ENCODE measurements at regions not wholly inside any gene's neighbourhood (a gene's known extent, or its start where the extent isn't known, plus 50 kb on each side); places are given as distances from the start of the nearest gene placed in this dataset.

DNA sequence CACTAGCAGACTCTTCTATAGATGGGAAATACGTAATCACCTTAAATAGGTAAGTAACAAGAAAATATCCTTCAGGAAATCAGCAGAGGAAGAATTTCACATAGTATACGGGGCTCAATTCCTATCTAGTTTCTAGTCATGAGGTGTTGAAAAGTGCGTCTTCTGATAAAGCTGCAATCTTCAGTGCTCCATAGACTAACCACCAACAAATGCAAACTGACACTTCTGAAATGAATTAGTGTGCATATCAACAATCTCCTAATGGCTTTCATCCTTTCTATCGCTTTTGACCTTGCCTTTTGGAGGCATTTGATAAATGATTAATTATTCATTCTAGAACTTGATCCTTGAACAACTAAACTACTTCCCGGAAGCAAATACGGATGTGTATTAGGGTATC, 2306.6 kb upstream of the AGA start:
- Histone ChIP-seq H3K9me3 (no peaks in the 10 kb centered on the region), H3K4me1 (no peaks in the 10 kb centered on the region), H3K27me3 (no peaks in the 10 kb centered on the region), H3K27ac (no peak overlapping the region), H3K36me3 (no peaks in the 10 kb centered on the region), H3K4me3 (no peak overlapping the region)
- DNase-seq (ENCODE audit: low spot score in 2 of 2) = no peak
- 93% methylated on average over 6 of the region's 6 CpGs for WGBS
- TF ChIP-seq POLR2A (IDR thresholded peaks at IDR 0.05) (no peak), EP300 (IDR thresholded peaks at IDR 0.05) (no peak), POLR2AphosphoS5 (IDR thresholded peaks at IDR 0.05) (no peak)
- TF ChIP-seq, protein P1, sequence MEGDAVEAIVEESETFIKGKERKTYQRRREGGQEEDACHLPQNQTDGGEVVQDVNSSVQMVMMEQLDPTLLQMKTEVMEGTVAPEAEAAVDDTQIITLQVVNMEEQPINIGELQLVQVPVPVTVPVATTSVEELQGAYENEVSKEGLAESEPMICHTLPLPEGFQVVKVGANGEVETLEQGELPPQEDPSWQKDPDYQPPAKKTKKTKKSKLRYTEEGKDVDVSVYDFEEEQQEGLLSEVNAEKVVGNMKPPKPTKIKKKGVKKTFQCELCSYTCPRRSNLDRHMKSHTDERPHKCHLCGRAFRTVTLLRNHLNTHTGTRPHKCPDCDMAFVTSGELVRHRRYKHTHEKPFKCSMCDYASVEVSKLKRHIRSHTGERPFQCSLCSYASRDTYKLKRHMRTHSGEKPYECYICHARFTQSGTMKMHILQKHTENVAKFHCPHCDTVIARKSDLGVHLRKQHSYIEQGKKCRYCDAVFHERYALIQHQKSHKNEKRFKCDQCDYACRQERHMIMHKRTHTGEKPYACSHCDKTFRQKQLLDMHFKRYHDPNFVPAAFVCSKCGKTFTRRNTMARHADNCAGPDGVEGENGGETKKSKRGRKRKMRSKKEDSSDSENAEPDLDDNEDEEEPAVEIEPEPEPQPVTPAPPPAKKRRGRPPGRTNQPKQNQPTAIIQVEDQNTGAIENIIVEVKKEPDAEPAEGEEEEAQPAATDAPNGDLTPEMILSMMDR (IDR thresholded peaks at IDR 0.05) = no peak

GRCh38 chr4:179750374-179750773, 2308.1 kb upstream of the AGA start:
- Histone ChIP-seq H3K27ac (no peak overlapping the region), H3K27me3 (no peaks in the 10 kb centered on the region), H3K36me3 (no peaks in the 10 kb centered on the region), H3K9me3 (no peaks in the 10 kb centered on the region), H3K4me3 (no peak overlapping the region), H3K4me1 (no peaks in the 10 kb centered on the region)
- WGBS = 38% methylated on average over 4 of the region's 4 CpGs
- no peak for DNase-seq (ENCODE audit: low spot score in 2 of 2)
- TF ChIP-seq EP300 (IDR thresholded peaks at IDR 0.05) = no peak
- no peak for TF ChIP-seq POLR2A (IDR thresholded peaks at IDR 0.05)
- no peak for TF ChIP-seq POLR2AphosphoS5 (IDR thresholded peaks at IDR 0.05)
- TF ChIP-seq, protein P1 (IDR thresholded peaks at IDR 0.05) = no peak

GRCh38 chr4:179751669-179752068, 2309.4 kb upstream of the AGA start:
- 32% methylated on average over 8 of the region's 8 CpGs for WGBS
- Histone ChIP-seq H3K27ac (no peak overlapping the region), H3K27me3 (no peaks in the 10 kb centered on the region), H3K4me3 (no peak overlapping the region), H3K36me3 (no peaks in the 10 kb centered on the region), H3K4me1 (no peaks in the 10 kb centered on the region), H3K9me3 (no peaks in the 10 kb centered on the region)
- TF ChIP-seq, protein P1 (IDR thresholded peaks at IDR 0.05) = no peak
- no peak for TF ChIP-seq POLR2AphosphoS5 (IDR thresholded peaks at IDR 0.05)
- no peak for TF ChIP-seq POLR2A (IDR thresholded peaks at IDR 0.05)
- no peak for TF ChIP-seq EP300 (IDR thresholded peaks at IDR 0.05)
- DNase-seq (ENCODE audit: low spot score in 2 of 2) = no peak

GRCh38 chr4:179755322-179755721, 2313.1 kb upstream of the AGA start:
- Histone ChIP-seq H3K4me3 (no peak overlapping the region), H3K36me3 (no peaks in the 10 kb centered on the region), H3K27me3 (no peaks in the 10 kb centered on the region), H3K27ac (no peak overlapping the region), H3K9me3 (no peaks in the 10 kb centered on the region), H3K4me1 (no peaks in the 10 kb centered on the region)
- DNase-seq (ENCODE audit: low spot score in 2 of 2) = no peak
- no peak for TF ChIP-seq EP300 (IDR thresholded peaks at IDR 0.05)
- no peak for TF ChIP-seq POLR2A (IDR thresholded peaks at IDR 0.05)
- TF ChIP-seq, protein P1 (IDR thresholded peaks at IDR 0.05) = no peak
- WGBS = 47% methylated on average over 1 of the region's 1 CpG

DNA sequence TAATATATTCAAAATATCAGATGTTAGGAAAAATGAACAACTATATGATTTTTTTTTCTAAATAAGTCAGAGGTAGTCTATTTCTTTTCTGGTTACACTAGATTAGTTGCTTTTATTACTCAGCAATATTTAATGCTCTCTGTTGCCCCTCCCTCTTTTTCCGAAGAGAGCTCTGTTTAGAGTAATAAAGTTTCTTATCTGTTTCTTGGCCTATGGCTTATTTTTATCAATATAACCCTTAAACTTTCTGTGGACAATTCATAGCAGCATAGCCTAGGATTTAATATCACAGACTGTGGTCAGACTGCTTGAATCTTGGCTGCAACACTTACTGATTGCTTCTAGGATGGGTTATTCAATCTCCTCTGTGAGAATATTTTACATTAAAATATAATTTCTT, 2315.4 kb upstream of the AGA start:
- Histone ChIP-seq H3K36me3 (no peaks in the 10 kb centered on the region), H3K4me1 (no peaks in the 10 kb centered on the region), H3K9me3 (no peaks in the 10 kb centered on the region), H3K27me3 (no peaks in the 10 kb centered on the region), H3K4me3 (no peak overlapping the region), H3K27ac (no peak overlapping the region)
- no peak for DNase-seq (ENCODE audit: low spot score in 2 of 2)
- WGBS = 61% methylated on average over 1 of the region's 1 CpG
- TF ChIP-seq, protein P1 (IDR thresholded peaks at IDR 0.05) = no peak
- no peak for TF ChIP-seq POLR2AphosphoS5 (IDR thresholded peaks at IDR 0.05)
- TF ChIP-seq EP300 (IDR thresholded peaks at IDR 0.05) = no peak
- no peak for TF ChIP-seq POLR2A (IDR thresholded peaks at IDR 0.05)
